ENCODE measurements at regions not wholly inside any gene's neighbourhood (a gene's known extent, or its start where the extent isn't known, plus 50 kb on each side); places are given as distances from the start of the nearest gene placed in this dataset.

DNA sequence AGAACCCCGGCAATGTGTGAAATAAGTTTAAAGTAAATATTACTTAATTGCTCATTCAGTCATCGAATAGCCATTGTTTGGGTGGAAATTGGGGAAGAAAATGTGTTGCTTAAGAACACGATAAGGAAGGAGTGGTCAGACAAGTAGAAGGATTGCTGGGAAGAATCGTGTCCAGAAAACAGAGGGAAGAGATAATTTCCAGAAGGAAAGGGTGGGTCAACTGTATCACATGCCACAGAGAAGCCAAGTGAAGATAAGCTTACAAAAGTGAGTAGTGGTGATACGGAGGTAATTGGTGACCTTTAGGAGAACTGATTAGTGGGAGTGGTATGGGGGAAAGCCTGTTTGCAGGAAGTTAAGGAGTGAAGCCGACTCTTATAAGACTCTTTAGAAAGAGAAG is 306.2 kb downstream of the SOX4 start:
- no peak for TF ChIP-seq ZNF8 (CRISPR knock-in tag; IDR thresholded peaks at IDR 0.05)
- no peak for TF ChIP-seq BACH2 (CRISPR knock-in tag; IDR thresholded peaks at IDR 0.05; ENCODE audit: borderline replicate concordance)
- TF ChIP-seq RARB (CRISPR knock-in tag; IDR thresholded peaks at IDR 0.05), result no peak
